Inflammatory macrophage treated with lipopolysaccharide for 4 hours (primary cell): ENCODE measurements at regions not wholly inside any gene's neighbourhood (a gene's known extent, or its start where the extent isn't known, plus 50 kb on each side); places are given as distances from the start of the nearest gene placed in this dataset.

Experiments used
- DNase-seq: peaks from one replicate; pipeline ENCODE4 v3.0.0-alpha.2; 2020

DNA sequence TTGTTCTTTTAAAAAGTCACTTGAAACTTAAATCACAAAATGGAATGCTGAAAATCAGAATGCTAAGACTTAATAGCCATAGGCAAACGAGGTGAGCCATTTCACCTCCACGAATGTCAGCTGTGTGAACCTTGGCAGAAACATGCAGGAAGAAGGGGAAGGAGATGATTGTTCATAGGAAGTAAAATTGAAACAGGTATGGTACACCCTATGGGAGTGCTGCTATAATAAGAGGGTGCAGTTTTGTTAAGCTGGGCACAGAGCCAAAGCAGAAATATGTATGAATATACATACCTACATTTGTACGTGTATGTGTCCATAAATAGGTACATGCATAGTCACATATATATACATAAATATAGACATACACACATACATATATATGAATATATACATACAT lies 51.0 kb upstream of the SPINK5 start:
- no peak for DNase-seq

GRCh38 chr5:148011398-148012137 lies 52.2 kb upstream of the SPINK5 start:
- DNase-seq = peak; percentile 83

- no peak for DNase-seq
These were observed 57.8 kb upstream of the SPINK5 start for GRCh38 chr5:148005788-148006520.

DNA sequence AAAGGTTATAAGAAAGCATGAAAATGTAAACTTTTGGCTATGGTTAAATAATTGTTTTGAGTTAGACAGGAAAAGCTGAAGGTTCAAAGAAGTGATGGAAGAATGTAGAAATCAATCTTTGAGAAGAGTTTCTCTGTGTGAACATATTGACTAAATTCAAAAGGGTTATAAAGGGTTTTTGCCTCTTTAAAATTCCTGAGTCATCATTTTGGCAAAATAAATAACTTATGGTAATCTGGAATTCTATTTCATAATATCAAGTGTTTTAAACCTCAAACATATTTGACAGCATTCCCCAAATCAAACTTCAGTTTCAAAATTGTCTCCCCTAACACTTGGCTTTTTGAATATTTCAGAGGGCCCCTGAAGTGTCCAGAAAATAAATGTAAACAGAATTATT lies 60.6 kb upstream of the SPINK5 start:
- no peak for DNase-seq

- DNase-seq = no peak
These were observed 61.3 kb upstream of the SPINK5 start for GRCh38 chr5:148002451-148002850.

DNA sequence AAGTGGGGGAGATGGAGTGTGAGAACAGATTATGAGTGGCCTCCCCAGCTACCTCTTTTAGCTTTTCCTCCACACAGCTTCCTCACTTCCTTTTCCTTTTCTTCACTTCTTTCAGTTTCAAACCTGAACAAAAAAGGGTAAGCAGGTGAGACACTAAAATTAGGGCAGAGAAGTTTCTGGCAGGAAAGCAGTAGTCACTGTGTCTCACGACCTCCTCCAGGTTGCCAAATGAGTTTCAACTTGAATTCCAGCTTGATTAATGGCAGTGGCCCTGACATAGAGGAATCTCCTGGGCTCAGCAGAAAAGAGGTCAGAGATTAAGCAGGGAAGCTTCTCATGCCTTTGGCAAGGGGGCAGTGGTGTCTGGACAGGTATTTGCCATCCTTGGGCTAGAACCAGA lies 63.7 kb upstream of the SPINK5 start:
- no peak for DNase-seq

- DNase-seq = no peak
These were observed 65.1 kb upstream of the SPINK5 start for GRCh38 chr5:147998704-147999103.

DNA sequence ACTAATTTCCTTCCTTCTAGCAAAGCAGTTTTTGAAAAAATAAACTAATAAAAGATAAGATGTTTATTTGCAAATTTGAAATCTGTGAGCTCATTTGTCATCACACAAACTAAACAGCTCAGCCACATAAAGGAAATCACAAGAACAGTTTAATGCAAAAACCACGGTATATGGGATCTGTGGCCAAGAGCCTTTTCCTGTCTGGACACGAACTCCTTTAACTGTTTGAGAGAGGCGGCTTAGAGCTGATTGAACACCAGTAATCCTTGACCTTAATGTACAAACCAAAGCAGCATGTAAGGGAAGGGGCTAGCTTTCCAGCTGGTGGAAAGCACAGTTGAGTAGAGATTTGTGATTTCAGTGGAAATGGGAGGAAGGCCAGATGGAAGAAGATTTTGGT lies 66.3 kb upstream of the SPINK5 start:
- DNase-seq = no peak

DNA sequence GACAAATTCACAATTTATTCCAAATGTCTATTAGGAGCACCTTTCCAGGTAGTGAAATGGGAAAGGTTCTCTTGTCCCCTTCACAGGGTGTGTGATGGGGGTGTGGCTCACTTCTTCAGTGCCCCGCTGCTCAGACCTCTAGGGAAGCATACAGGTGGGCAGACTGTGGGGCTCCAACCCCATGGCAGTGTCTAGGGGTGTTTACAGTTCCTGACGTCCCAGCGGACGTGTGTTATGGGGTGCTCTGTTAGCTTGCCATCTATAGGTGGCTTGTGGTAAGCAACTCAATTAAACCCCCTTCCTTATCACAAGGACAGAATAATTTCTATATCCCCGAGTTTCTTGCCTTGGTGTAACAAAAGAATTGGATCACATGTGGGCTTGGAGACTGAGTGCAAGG lies 67.4 kb upstream of the SPINK5 start:
- no peak for DNase-seq

GRCh38 chr5:147995846-147996245 lies 67.9 kb upstream of the SPINK5 start:
- no peak for DNase-seq

GRCh38 chr5:147989994-147990393 lies 73.8 kb upstream of the SPINK5 start:
- peak; percentile 18 for DNase-seq

DNA sequence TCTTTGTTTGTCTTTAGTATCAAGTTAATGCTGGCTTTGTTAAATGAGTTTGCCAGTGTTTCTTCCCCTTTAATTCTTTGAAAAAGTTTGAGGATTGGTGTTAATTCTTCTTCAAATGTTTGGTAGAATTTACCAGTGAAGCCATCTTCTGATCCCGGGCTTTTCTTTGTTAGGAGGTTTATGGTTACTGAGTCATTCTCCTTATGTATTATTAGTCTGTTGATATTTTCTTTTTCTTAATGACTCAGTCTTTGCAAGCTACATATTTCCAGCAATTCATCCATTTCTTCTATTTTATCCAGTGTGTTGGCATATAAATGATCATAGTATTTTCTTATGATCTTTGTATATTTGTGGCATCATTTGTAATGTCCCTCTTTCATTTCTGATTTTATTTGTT lies 74.5 kb upstream of the SPINK5 start:
- DNase-seq = no peak

DNA sequence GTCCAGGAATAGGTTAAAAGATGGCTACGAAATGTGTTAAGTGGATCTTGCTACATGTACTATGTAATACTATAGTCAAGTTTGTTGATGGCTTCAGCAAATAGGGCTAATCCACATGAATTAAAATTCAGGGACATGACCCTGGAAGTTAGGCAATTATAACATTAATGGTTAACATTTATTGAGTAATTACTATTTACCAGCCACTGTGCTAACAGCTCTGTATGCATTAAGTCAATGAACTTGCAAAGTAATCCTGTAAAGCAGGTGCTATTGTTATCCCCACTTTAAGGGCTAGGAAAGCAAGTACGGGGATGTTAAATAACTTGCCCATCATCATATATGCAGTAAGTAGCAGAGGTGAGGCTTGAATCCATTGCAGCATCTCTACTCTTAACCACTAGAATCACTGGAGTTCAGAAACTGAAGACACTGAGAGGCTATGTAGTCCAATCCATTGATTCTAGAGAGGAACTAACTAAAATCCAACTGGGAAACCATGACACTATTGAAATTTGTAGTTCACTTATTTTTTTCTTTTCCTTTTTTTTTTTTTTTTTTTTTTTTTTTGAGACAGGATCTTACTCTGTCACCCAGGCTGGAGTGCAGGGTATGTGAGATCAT lies 77.5 kb upstream of the SPINK5 start:
- DNase-seq = no peak

- DNase-seq = no peak
These were observed 78.2 kb upstream of the SPINK5 start for GRCh38 chr5:147985608-147986007.

DNA sequence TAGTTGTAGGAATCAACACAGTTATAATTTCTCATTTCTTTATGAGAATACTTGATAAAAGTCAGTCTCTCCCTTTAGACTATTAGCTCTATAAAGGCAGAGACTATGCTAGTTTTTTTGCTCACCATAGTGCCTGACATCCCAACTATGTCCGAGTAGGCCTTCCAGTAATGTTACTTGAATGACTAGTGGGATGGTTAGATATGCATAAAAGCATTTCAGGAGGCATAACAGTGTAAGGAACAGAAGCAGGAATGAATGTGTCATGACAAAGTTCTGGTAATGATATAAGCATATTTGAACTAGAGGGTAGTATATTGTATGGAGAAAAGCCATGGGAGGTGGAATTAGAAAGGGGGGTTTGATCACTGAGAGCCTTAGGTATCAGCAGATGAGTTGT lies 77.4 kb upstream of the C5orf46 start:
- DNase-seq = no peak

DNA sequence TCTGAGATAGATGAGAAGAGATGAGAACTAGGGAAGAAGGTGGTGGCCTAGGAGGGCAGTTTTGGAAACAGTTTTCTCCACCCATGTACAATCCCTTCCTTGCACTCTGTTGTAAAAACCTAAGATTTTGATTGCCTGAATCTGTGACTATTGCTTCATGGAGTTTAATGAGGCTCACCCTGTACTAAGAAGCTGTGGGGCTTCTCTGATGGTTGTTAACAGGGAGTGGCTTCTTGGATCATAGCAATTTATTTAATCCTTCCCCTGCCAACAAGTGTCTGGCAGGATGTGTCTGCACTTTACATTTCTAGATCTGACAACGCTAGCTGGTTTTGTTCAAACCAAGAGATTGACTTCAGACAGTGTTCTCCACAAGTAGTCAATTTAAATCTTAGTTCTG lies 74.7 kb upstream of the C5orf46 start:
- DNase-seq = no peak

DNA sequence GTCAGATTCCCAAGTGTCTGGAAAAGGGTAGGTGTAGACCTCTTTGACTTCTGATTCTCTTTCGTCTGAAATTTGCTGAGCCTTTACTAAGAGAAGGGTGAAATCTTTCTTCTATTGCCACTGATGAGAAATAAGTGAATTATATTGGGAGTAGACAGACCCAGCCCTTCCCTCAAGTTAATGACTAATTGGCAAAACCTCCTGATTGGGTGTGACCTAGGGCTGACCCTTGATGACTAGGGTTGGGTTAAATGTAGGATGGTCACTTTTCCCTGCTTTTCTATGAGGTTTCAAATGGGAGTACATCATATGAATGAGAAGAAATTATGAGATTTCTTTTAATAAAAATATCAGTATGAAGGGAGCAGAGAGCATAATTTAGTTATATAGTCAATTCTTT lies 73.4 kb upstream of the C5orf46 start:
- DNase-seq = no peak

DNA sequence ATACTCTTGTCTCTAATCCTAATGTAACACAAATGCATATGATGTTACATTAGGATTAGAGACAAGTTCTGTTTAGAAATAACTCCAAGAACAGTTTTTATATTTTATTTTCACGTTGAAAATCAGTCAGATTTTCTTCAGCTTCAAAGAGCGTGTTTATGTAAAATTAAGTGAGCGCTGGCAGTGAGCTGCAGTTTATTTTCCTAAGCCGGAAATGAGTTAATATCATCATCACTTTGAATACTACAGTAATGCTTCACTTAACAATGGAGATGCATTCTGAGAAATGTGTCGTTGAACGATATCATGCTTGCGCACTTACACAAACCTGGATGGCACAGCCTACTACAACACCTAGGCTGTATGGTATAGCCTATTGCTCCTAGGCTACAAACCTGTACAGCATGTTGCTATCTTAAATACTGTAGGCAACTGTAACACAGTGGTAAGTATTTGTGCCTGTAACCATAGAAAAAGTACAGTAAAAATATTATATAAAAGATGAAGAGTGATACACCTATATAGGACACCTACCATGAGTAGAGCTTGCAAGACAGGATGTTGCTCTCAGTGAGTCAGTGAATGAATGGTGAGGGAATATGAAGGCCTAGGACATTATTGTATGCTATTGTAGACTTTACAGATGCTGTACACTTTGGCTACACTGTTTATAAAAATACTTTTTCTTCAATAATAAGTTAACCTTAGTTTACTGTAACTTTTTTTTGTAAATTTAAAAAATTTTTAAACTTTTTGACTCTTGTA lies 65.9 kb upstream of the C5orf46 start:
- DNase-seq = no peak

DNA sequence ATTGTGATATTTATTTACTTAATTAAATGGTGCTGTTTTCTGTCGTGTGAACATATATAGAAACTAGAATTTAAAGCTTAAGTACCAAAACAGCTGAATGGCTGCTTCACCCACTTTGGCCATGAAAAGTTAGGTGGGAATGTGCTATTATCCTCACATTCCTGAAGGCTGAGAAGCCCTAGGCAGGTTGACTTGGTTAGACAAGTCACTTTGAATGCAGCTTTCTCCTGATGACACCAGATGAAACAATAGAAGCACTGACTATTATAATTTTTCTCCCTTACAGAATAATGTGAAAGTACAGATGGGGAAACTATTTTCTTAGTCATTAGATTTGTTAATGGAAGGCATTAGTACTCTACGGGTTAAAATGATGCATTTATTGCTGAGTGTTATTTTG lies 65.1 kb upstream of the C5orf46 start:
- DNase-seq = no peak

- no peak for DNase-seq
These were observed 62.5 kb upstream of the C5orf46 start for GRCh38 chr5:147968855-147969254.

GRCh38 chr5:147966829-147967228 lies 60.5 kb upstream of the C5orf46 start:
- no peak for DNase-seq

DNA sequence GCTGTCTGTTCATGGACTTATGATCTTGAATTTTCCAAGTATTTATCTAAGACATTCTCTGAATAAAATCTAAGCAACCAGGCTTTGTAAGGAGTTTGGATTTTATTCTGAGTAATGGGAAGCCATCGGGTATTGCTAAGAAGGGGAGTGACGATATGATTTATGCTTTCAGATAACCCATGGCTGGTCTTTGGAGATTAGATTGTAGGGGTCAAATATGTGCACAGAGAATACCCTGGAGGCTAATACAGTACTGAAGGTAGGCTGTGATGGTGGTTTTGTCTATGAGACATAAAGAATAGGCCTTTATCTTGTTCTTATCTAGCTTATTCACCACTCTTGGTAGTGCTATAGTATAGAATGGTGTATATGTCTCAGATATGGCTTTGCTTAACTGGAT lies 60.0 kb upstream of the C5orf46 start:
- DNase-seq = no peak

DNA sequence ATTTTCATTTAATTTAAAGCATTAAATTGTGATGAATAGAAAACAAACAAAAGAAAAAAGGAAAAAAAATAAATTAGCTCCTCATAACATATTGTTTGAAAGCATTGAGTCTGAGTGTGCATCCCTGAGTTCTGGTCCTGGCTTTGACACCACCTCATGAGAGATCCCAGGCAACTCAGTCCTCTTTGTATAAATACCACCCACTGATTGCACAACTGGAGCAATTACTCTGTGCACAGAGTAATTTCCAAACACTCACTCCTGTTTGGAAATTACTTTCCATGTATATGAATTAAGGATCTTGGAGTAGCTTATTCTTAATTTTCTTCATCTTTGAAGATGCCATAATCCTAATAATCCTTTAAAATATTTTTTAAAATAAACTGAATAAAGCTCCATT lies 59.4 kb upstream of the C5orf46 start:
- DNase-seq = peak; percentile 29
